ENCODE measurements at regions not wholly inside any gene's neighbourhood (a gene's known extent, or its start where the extent isn't known, plus 50 kb on each side); places are given as distances from the start of the nearest gene placed in this dataset.

DNA sequence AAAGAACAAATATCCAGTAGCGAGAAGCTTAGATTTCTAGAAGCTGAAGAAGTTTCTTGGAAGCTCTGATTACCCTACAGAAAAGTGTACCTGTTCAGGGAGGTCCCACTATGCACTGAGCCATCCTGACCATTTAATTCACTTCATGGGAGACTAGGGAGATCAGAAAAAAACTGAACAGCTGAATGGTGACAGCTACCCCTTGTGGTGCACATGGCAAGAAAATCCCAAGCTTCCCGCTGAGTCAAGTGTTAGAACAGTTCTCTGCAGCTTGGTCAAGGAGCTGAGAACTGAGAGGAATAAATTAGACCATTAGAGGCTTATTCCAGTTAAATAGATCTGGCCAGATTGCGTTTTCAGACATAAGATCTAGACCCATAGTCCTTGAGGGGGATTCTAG, 197.2 kb upstream of the VEPH1 start:
- Histone ChIP-seq H3K36me3 (no peaks in the 10 kb centered on the region), H3K4me1 (no peaks in the 10 kb centered on the region), H3K27me3 (peaks cover 0 to 5% (median 0%) of the 10 kb centered on the region in 7 donors), H3K27ac (no peak overlapping the region), H3K9me3 (peaks cover 0 to 10% (median 0%) of the 10 kb centered on the region in 11 donors), H3K4me3 (no peak overlapping the region)
- no peak for DNase-seq
- no peak for TF ChIP-seq CTCF (IDR thresholded peaks at IDR 0.05)
- intact Hi-C loops (cut with DNase I), result no loop called here
- ATAC-seq, result no peak
- WGBS, 2 donors, result 75 to 78% methylated on average over 3 of the region's 3 CpGs

DNA sequence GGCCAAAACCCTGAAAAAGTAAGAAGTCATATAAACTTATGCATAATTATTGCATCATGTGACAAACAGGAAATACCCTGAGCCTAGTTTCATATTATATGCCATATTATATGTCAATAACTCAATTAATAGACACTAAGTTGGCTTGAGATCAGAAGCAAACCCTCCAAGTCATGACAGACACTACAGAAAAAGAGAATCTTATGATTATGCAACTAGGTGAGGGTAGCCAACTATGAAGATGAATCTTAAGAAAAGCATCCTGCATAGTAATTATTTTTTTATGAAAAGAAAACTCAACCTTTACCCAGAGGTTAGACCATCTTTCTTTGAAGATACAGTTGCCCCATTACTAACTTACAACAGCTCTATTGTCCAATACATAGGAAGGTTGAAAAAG, 192.4 kb upstream of the VEPH1 start:
- DNase-seq, result no peak
- Histone ChIP-seq H3K4me3 (no peak overlapping the region), H3K27ac (no peak overlapping the region), H3K27me3 (peaks cover 0 to 5% (median 0%) of the 10 kb centered on the region in 7 donors), H3K4me1 (no peaks in the 10 kb centered on the region), H3K36me3 (no peaks in the 10 kb centered on the region), H3K9me3 (peaks cover 0 to 10% (median 0%) of the 10 kb centered on the region in 11 donors)
- ATAC-seq, result no peak
- no peak for TF ChIP-seq CTCF (IDR thresholded peaks at IDR 0.05)
- intact Hi-C loops (cut with DNase I), result no loop called here

DNA sequence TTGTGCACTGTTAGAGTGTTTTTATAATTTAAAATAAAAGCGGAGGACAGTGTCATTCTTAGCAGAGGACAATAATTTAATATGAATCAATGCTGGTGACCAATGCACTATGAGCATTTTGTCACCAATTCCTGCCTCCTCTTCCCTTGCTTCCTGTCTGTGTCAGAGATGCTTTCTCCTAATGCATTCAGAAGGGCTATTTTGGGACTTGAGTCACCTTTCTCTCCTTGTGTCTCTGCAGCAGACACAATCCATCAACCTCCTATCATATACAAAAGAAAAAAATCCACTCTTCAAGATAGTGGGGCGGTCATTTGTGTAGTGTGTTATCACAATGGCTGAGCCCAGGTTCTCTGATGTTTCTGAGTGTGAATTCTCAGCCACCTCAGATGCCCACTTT, 191.9 kb upstream of the VEPH1 start:
- 62 to 65% methylated on average over 2 of the region's 2 CpGs for WGBS, 2 donors

GRCh38 chr3:157693762-157694161, 190.5 kb upstream of the VEPH1 start:
- intact Hi-C loops (cut with DNase I), result no loop called here
- H3K9me3 ChIP-seq, result peaks cover 0 to 17% (median 0%) of the 10 kb centered on the region in 11 donors
- no peaks in the 10 kb centered on the region for H3K27me3 ChIP-seq
- H3K4me1 ChIP-seq, result no peaks in the 10 kb centered on the region
- DNase-seq (no peak), ATAC-seq (no peak)
- H3K4me3 ChIP-seq, result no peak overlapping the region
- H3K27ac ChIP-seq, result no peak overlapping the region
- TF ChIP-seq CTCF (IDR thresholded peaks at IDR 0.05), result no peak
- WGBS, 2 donors, result 74 to 89% methylated on average over 1 of the region's 1 CpG
- no peaks in the 10 kb centered on the region for H3K36me3 ChIP-seq

More for the DNA sequence above, 191.9 kb upstream of the VEPH1 start:
- intact Hi-C loops (cut with DNase I), result no loop called here
- TF ChIP-seq CTCF (IDR thresholded peaks at IDR 0.05), result no peak
- H3K36me3 ChIP-seq, result no peaks in the 10 kb centered on the region
- H3K9me3 ChIP-seq, result peaks cover 0 to 12% (median 0%) of the 10 kb centered on the region in 11 donors
- ATAC-seq (no peak), DNase-seq (no peak)
- no peaks in the 10 kb centered on the region for H3K4me1 ChIP-seq
- H3K27ac ChIP-seq, result no peak overlapping the region
- peaks cover 0 to 5% (median 0%) of the 10 kb centered on the region in 7 donors for H3K27me3 ChIP-seq
- no peak overlapping the region for H3K4me3 ChIP-seq

Measured in heart right ventricle (tissue), 16 donors.